ENCODE measurements at regions not wholly inside any gene's neighbourhood (a gene's known extent, or its start where the extent isn't known, plus 50 kb on each side); places are given as distances from the start of the nearest gene placed in this dataset.

DNA sequence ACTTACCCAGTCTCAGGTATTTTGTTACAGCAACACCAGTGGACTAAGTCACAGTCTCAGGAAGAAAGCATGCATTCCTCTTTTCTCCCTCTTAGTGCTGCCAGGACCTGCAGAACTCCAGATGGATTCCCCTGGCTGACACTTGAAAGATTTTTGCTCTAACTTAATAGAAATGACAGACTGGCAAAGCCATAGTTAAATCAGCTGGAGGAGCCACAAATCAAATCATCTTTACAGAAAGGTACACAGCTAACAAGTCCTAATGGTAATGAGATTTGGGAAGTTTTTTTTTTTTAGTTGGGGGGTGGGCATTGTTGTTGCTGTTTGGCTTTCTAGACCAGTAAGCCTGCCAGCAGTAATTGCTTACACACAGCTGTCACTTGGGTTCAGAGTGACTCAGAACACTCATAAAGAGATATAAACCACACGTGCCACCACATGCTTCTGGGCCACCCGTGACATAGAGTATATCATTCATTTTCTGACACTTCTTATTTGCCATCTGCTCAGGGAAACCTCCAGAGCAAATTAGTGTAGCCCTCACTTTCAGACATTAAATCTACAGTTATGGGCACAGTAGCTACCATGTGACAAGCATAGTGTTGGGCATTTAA lies 72.4 kb downstream of the FH start:
- no peaks in the 10 kb centered on the region for H4K20me1 ChIP-seq (ENCODE audit: insufficient read depth)
- POLR2A ChIA-PET (ENCODE audit: unreplicated experiment) = no interaction called here
- H3K36me3 ChIP-seq (ENCODE audit: low read depth) = no peaks in the 10 kb centered on the region
- H2AFZ ChIP-seq = no peak overlapping the region
- no peaks in the 10 kb centered on the region for H3K4me1 ChIP-seq (replicated peaks; ENCODE audit: insufficient read depth)
- H3K9me3 ChIP-seq (ENCODE audit: insufficient read depth, low read depth) = peaks cover 4% of the 10 kb centered on the region
- intact Hi-C loops (cut with micrococcal nuclease; ENCODE audit: unreplicated experiment) = no loop called here
- no peak overlapping the region for H3K4me2 ChIP-seq
- H3F3A ChIP-seq (ENCODE audit: insufficient read depth, low read depth) = no peaks in the 10 kb centered on the region
- TF ChIP-seq, protein P1, sequence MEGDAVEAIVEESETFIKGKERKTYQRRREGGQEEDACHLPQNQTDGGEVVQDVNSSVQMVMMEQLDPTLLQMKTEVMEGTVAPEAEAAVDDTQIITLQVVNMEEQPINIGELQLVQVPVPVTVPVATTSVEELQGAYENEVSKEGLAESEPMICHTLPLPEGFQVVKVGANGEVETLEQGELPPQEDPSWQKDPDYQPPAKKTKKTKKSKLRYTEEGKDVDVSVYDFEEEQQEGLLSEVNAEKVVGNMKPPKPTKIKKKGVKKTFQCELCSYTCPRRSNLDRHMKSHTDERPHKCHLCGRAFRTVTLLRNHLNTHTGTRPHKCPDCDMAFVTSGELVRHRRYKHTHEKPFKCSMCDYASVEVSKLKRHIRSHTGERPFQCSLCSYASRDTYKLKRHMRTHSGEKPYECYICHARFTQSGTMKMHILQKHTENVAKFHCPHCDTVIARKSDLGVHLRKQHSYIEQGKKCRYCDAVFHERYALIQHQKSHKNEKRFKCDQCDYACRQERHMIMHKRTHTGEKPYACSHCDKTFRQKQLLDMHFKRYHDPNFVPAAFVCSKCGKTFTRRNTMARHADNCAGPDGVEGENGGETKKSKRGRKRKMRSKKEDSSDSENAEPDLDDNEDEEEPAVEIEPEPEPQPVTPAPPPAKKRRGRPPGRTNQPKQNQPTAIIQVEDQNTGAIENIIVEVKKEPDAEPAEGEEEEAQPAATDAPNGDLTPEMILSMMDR (conservative IDR thresholded peaks at IDR 0.05) = no peak
- TF ChIP-seq EZH2 (IDR thresholded peaks at IDR 0.05; ENCODE audit: low read depth) = no peak
- no peaks in the 10 kb centered on the region for H3K79me2 ChIP-seq (ENCODE audit: low read depth)
- no peak overlapping the region for H3K27ac ChIP-seq
- H3K9me2 ChIP-seq (ENCODE audit: insufficient read depth) = no peaks in the 10 kb centered on the region
- H3K4me3 ChIP-seq = no peak overlapping the region
- CTCF ChIA-PET = no interaction called here
- H3K27me3 ChIP-seq (ENCODE audit: insufficient read depth, low read depth) = no peaks in the 10 kb centered on the region
- BruUV-seq (replicated peaks) = no TSS peak
- no peak for DNase-seq

DNA sequence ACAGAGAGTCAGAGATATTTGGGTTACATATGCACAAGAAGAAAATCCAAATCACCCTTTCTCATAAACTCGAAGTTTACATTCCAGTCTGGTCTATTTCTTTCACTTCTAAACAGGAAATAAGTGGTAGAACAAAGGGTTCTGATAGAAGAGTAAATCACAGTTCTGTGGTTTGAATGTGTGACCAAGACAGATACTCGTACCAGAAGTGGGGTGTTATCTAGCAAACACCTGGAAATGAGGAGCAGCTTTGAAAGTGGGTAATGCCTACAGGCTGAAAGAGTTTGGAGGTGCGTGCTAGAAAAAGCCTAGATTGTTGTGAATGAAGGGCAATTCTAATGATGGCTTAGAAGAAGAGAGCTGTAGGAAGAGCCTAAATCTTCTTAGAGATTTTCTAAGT lies 74.7 kb downstream of the FH start:
- Histone ChIP-seq H3K9me3 (ENCODE audit: insufficient read depth, low read depth) (peaks cover 4% of the 10 kb centered on the region), H3K9me2 (ENCODE audit: insufficient read depth) (no peaks in the 10 kb centered on the region), H3F3A (ENCODE audit: insufficient read depth, low read depth) (no peaks in the 10 kb centered on the region), H3K27me3 (ENCODE audit: insufficient read depth, low read depth) (peaks cover 5% of the 10 kb centered on the region; the same call in 1 of the 2 replicates), H3K79me2 (ENCODE audit: low read depth) (no peaks in the 10 kb centered on the region), H3K4me3 (no peak overlapping the region), H3K4me2 (no peak overlapping the region), H2AFZ (no peak overlapping the region), H3K27ac (no peak overlapping the region), H3K36me3 (ENCODE audit: low read depth) (no peaks in the 10 kb centered on the region), H4K20me1 (ENCODE audit: insufficient read depth) (no peaks in the 10 kb centered on the region), H3K4me1 (replicated peaks; ENCODE audit: insufficient read depth) (no peaks in the 10 kb centered on the region)
- CTCF ChIA-PET = no interaction called here
- TF ChIP-seq, protein P1 (conservative IDR thresholded peaks at IDR 0.05) = no peak
- TF ChIP-seq EZH2 (IDR thresholded peaks at IDR 0.05; ENCODE audit: low read depth) = no peak
- POLR2A ChIA-PET (ENCODE audit: unreplicated experiment) = no interaction called here
- no peak for DNase-seq
- no TSS peak for BruUV-seq (replicated peaks)
- intact Hi-C loops (cut with micrococcal nuclease; ENCODE audit: unreplicated experiment) = no loop called here

DNA sequence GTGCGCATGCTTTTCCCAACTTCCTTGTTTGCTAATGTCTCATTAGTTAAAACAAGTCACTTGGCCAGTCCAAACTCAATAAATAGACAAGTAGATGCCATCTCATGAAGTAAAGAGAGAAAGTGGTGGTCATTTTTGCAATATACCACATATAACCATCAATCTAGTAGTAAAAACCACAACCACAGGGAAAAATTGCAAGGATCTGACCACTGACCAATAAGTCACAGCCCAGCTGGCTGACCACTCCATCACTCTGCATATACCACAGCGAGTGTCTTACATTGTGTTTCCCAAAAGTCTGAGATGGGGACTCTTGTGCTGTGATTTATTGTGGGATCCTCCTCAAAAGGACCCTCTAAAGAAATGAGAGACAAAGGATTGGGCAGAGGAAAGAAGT lies 76.0 kb downstream of the FH start:
- peaks cover 4% of the 10 kb centered on the region; the same call in 1 of the 2 replicates for H3K9me3 ChIP-seq (ENCODE audit: insufficient read depth, low read depth)
- peaks cover 9% of the 10 kb centered on the region; the same call in 1 of the 2 replicates for H3K27me3 ChIP-seq (ENCODE audit: insufficient read depth, low read depth)
- no peak overlapping the region for H3K4me3 ChIP-seq
- TF ChIP-seq, protein P1 (conservative IDR thresholded peaks at IDR 0.05) = no peak
- no peak for TF ChIP-seq EZH2 (IDR thresholded peaks at IDR 0.05; ENCODE audit: low read depth)
- H3K27ac ChIP-seq = no peak overlapping the region
- H4K20me1 ChIP-seq (ENCODE audit: insufficient read depth) = no peaks in the 10 kb centered on the region
- H2AFZ ChIP-seq = no peak overlapping the region
- CTCF ChIA-PET = no interaction called here
- no peaks in the 10 kb centered on the region for H3K4me1 ChIP-seq (replicated peaks; ENCODE audit: insufficient read depth)
- H3K9me2 ChIP-seq (ENCODE audit: insufficient read depth) = no peaks in the 10 kb centered on the region
- no peak overlapping the region for H3K4me2 ChIP-seq
- no peak for DNase-seq
- H3K36me3 ChIP-seq (ENCODE audit: low read depth) = no peaks in the 10 kb centered on the region
- POLR2A ChIA-PET (ENCODE audit: unreplicated experiment) = no interaction called here
- H3F3A ChIP-seq (ENCODE audit: insufficient read depth, low read depth) = no peaks in the 10 kb centered on the region
- intact Hi-C loops (cut with micrococcal nuclease; ENCODE audit: unreplicated experiment) = no loop called here
- H3K79me2 ChIP-seq (ENCODE audit: low read depth) = no peaks in the 10 kb centered on the region
- BruUV-seq (replicated peaks) = no TSS peak
